Vagina (tissue), 2 donors: ENCODE measurements at regions not wholly inside any gene's neighbourhood (a gene's known extent, or its start where the extent isn't known, plus 50 kb on each side); places are given as distances from the start of the nearest gene placed in this dataset.

Source experiments
- DNase-seq, 2 donors: peaks; one replicate each; pipeline ENCODE4 v3.0.0-alpha.2; 2017; ENCODE audit errors: extremely low spot score in 2 of 2
- H3K27ac ChIP-seq: fragments of 200-600 bp; sonication (generic); one replicate; pipeline ENCODE4 v1.5.1; 2019
- H3K27me3 ChIP-seq: fragments of 200-600 bp; sonication (generic); one replicate; pipeline ENCODE4 v1.5.1; 2019
- H3K36me3 ChIP-seq, 2 donors: fragments of 200-600 bp; sonication (generic); one replicate each; pipeline ENCODE4 v1.5.1; 2017 to 2019
- H3K4me1 ChIP-seq: fragments of 200-600 bp; sonication (generic); one replicate; pipeline ENCODE4 v1.5.1; 2019
- H3K4me3 ChIP-seq, 2 donors: fragments of 200-600 bp; sonication (generic); 1 replicate in 1 of 2; 2 replicates in 1 of 2; pipeline ENCODE4 v1.5.1; 2016 to 2019
- H3K9me3 ChIP-seq: fragments of 200-600 bp; sonication (generic); one replicate; pipeline ENCODE4 v1.5.1; 2019
- POLR2A ChIP-seq, 2 donors: fragments of 450-650 bp; IDR thresholded peaks; one replicate each; pipeline ENCODE4 v1.6.1; 2017; ENCODE audit warnings: antibody characterized with exemption in 2 of 2, mild to moderate bottlenecking in 2 of 2, moderate library complexity in 2 of 2
- POLR2AphosphoS5 ChIP-seq, 2 donors: sonication (generic); formaldehyde crosslinking; IDR thresholded peaks; one replicate each; pipeline ENCODE4 v1.9.0; 2017; ENCODE audit warnings: antibody characterized with exemption in 2 of 2, mild to moderate bottlenecking in 2 of 2, low read depth in 1 of 2; ENCODE audit not compliant: insufficient read depth in 1 of 2
- intact Hi-C: fragments of 100-400 bp; cut with DNase I; formaldehyde crosslinking; loops from one replicate; pipeline ENCODE4 v1.15.1; 2023
- TF ChIP-seq, protein P1 (sequence below), 3 experiments: fragments of 450-650 bp in 2 of 3; fragments of 200-600 bp in 1 of 3; sonication (generic) in 1 of 3; IDR thresholded peaks; one replicate each; pipeline ENCODE4 v1.5.1; 2017 to 2019; ENCODE audit warnings: antibody characterized with exemption in 3 of 3, mild to moderate bottlenecking in 2 of 3, moderate library complexity in 2 of 3

- Histone ChIP-seq H3K36me3 (no peaks in the 10 kb centered on the region), H3K27ac (no peak overlapping the region), H3K4me3 (no peak overlapping the region), H3K27me3 (no peaks in the 10 kb centered on the region), H3K4me1 (no peaks in the 10 kb centered on the region), H3K9me3 (no peaks in the 10 kb centered on the region)
- TF ChIP-seq POLR2AphosphoS5 (IDR thresholded peaks at IDR 0.05; ENCODE audit: insufficient read depth in 1 of 2, low read depth in 1 of 2), result no peak
- TF ChIP-seq POLR2A (IDR thresholded peaks at IDR 0.05), result no peak
- TF ChIP-seq, protein P1, sequence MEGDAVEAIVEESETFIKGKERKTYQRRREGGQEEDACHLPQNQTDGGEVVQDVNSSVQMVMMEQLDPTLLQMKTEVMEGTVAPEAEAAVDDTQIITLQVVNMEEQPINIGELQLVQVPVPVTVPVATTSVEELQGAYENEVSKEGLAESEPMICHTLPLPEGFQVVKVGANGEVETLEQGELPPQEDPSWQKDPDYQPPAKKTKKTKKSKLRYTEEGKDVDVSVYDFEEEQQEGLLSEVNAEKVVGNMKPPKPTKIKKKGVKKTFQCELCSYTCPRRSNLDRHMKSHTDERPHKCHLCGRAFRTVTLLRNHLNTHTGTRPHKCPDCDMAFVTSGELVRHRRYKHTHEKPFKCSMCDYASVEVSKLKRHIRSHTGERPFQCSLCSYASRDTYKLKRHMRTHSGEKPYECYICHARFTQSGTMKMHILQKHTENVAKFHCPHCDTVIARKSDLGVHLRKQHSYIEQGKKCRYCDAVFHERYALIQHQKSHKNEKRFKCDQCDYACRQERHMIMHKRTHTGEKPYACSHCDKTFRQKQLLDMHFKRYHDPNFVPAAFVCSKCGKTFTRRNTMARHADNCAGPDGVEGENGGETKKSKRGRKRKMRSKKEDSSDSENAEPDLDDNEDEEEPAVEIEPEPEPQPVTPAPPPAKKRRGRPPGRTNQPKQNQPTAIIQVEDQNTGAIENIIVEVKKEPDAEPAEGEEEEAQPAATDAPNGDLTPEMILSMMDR (IDR thresholded peaks at IDR 0.05), result no peak
- intact Hi-C loops, result no loop called here
- no peak for DNase-seq
Measured at GRCh38 chr5:53392073-53392472, 88.4 kb upstream of the FST start.

DNA sequence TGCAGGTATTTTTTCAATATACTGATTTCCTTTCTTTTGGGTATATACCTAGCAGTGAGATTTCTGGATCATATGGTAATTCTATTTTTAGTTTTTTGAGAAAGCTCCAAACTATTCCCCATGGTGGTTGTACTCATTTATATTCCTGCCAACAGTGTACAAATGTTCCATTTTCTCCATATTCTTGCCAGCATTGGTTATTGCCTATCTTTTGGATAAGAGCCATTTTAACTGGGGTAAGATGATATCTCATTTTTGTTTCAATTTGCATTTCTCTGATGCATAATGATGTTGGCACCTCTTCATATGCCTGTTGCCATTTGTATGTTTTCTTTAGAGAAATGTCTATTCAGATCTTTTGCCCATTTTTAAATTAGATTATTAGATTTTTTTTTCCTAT, 85.6 kb upstream of the FST start:
- no peaks in the 10 kb centered on the region for H3K27me3 ChIP-seq
- TF ChIP-seq POLR2AphosphoS5 (IDR thresholded peaks at IDR 0.05; ENCODE audit: insufficient read depth in 1 of 2, low read depth in 1 of 2) (no peak), POLR2A (IDR thresholded peaks at IDR 0.05) (no peak)
- TF ChIP-seq, protein P1 (IDR thresholded peaks at IDR 0.05), result no peak
- DNase-seq, result no peak

GRCh38 chr5:53397141-53397757, 83.2 kb upstream of the FST start:
- TF ChIP-seq, protein P1 (IDR thresholded peaks at IDR 0.05), result no peak
- TF ChIP-seq POLR2A (IDR thresholded peaks at IDR 0.05) (no peak), POLR2AphosphoS5 (IDR thresholded peaks at IDR 0.05; ENCODE audit: insufficient read depth in 1 of 2, low read depth in 1 of 2) (no peak)
- no peaks in the 10 kb centered on the region for H3K4me1 ChIP-seq
- intact Hi-C loops, result no loop called here
- H3K36me3 ChIP-seq, result no peaks in the 10 kb centered on the region
- H3K27me3 ChIP-seq, result no peaks in the 10 kb centered on the region
- H3K27ac ChIP-seq, result no peak overlapping the region
- no peak overlapping the region for H3K4me3 ChIP-seq
- DNase-seq, result no peak
- H3K9me3 ChIP-seq, result no peaks in the 10 kb centered on the region

More for the DNA sequence above, 85.6 kb upstream of the FST start:
- Histone ChIP-seq H3K36me3 (no peaks in the 10 kb centered on the region), H3K4me1 (no peaks in the 10 kb centered on the region), H3K9me3 (no peaks in the 10 kb centered on the region), H3K4me3 (no peak overlapping the region), H3K27ac (no peak overlapping the region)
- intact Hi-C loops, result no loop called here

DNA sequence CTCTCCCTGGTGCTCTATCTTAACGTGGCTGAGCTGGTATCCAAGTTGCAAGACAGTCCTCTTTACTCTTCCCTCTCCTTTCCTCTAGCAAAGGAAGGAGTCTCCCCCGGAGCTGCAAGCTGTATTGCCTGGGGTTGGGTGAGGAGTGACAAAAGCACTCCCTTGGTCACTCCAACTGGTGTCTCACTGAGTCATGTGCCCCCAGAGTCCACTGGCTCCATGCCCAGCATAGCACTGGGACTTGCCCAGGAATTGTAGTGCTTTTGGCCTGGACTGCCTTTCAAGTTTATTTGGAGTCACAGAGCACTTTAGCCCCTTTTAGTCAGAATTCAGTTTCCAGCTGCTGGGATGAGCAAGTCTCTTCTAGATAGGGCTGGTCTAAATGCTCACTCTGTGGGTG, 82.6 kb upstream of the FST start:
- no peak for TF ChIP-seq POLR2AphosphoS5 (IDR thresholded peaks at IDR 0.05; ENCODE audit: insufficient read depth in 1 of 2, low read depth in 1 of 2)
- no peak for TF ChIP-seq POLR2A (IDR thresholded peaks at IDR 0.05)
- TF ChIP-seq, protein P1 (IDR thresholded peaks at IDR 0.05), result no peak
- no peak overlapping the region for H3K27ac ChIP-seq
- H3K9me3 ChIP-seq, result no peaks in the 10 kb centered on the region
- H3K4me3 ChIP-seq, result no peak overlapping the region
- H3K4me1 ChIP-seq, result no peaks in the 10 kb centered on the region
- intact Hi-C loops, result no loop called here
- H3K27me3 ChIP-seq, result no peaks in the 10 kb centered on the region
- DNase-seq, result no peak
- no peaks in the 10 kb centered on the region for H3K36me3 ChIP-seq

GRCh38 chr5:53399926-53400697, 80.3 kb upstream of the FST start:
- no peak overlapping the region for H3K27ac ChIP-seq
- H3K4me3 ChIP-seq, result no peak overlapping the region
- H3K9me3 ChIP-seq, result no peaks in the 10 kb centered on the region
- intact Hi-C loops, result no loop called here
- DNase-seq, result no peak
- no peak for TF ChIP-seq POLR2A (IDR thresholded peaks at IDR 0.05)
- H3K36me3 ChIP-seq, result no peaks in the 10 kb centered on the region
- H3K4me1 ChIP-seq, result no peaks in the 10 kb centered on the region
- H3K27me3 ChIP-seq, result no peaks in the 10 kb centered on the region
